CD14-positive monocyte (primary cell): ENCODE measurements at regions not wholly inside any gene's neighbourhood (a gene's known extent, or its start where the extent isn't known, plus 50 kb on each side); places are given as distances from the start of the nearest gene placed in this dataset.

Experiments
- DNase-seq, 3 donors: peaks; one replicate each; pipeline ENCODE4 v3.0.0-alpha.2; 2011 to 2022
- H2AFZ ChIP-seq: 2 replicates; pipeline ENCODE4 v1.6.0; 2012; ENCODE audit warnings: mild to moderate bottlenecking, low read depth, low read length, inconsistent platforms; ENCODE audit not compliant: insufficient read depth, poor library complexity, severe bottlenecking
- H3K27ac ChIP-seq, 2 donors: 1 replicate in 1 of 2; 2 replicates in 1 of 2; pipeline ENCODE4 v1.5.1; 2012 to 2013; ENCODE audit warnings: low read length in 2 of 2, control low read depth in 1 of 2, inconsistent platforms in 1 of 2, low read depth in 1 of 2, mild to moderate bottlenecking in 1 of 2
- H3K27me3 ChIP-seq, 2 donors: one replicate each; pipeline versions ENCODE4 v1.6.0 to v1.6.1; 2011 to 2013; ENCODE audit warnings: low read length in 2 of 2; ENCODE audit not compliant: control insufficient read depth in 2 of 2, insufficient read depth in 2 of 2
- H3K36me3 ChIP-seq, 2 donors: replicated peaks in 1 of 2; 1 replicate in 1 of 2; 2 replicates in 1 of 2; pipeline versions ENCODE4 v1.5.1 to v1.6.1; 2012 to 2013; ENCODE audit warnings: low read length in 2 of 2, control low read depth in 1 of 2, inconsistent platforms in 1 of 2, mild to moderate bottlenecking in 1 of 2; ENCODE audit not compliant: insufficient read depth in 2 of 2, control insufficient read depth in 1 of 2
- H3K4me1 ChIP-seq, 2 donors: 1 replicate in 1 of 2; 2 replicates in 1 of 2; pipeline versions ENCODE4 v1.5.1 to v1.6.1; 2012 to 2013; ENCODE audit warnings: low read length in 2 of 2, control low read depth in 1 of 2, inconsistent platforms in 1 of 2, mild to moderate bottlenecking in 1 of 2, moderate library complexity in 1 of 2; ENCODE audit not compliant: insufficient read depth in 2 of 2, control insufficient read depth in 1 of 2
- H3K4me2 ChIP-seq: replicated peaks from 2 replicates; pipeline ENCODE3; 2012; ENCODE audit warnings: low read length, moderate library complexity, mild to moderate bottlenecking; ENCODE audit not compliant: poor library complexity, severe bottlenecking; ENCODE audit errors: extremely low read depth
- H3K4me3 ChIP-seq, 3 experiments: fragments of 200-600 bp in 1 of 3; sonication (generic) in 1 of 3; replicated peaks in 1 of 3; 1 replicate in 2 of 3; 2 replicates in 1 of 3; pipeline ENCODE4 v1.5.1; 2011 to 2013; ENCODE audit warnings: low read length in 3 of 3, mild to moderate bottlenecking in 3 of 3, control low read depth in 2 of 3, low read depth in 2 of 3, inconsistent platforms in 1 of 3, moderate library complexity in 1 of 3
- H3K79me2 ChIP-seq: 2 replicates; pipeline ENCODE4 v1.6.0; 2012; ENCODE audit warnings: mild to moderate bottlenecking, control low read depth, inconsistent platforms, low read length, moderate library complexity; ENCODE audit not compliant: insufficient read depth
- H3K9ac ChIP-seq: 2 replicates; pipeline ENCODE4 v1.6.0; 2017; ENCODE audit warnings: low read length, mild to moderate bottlenecking; ENCODE audit not compliant: insufficient read depth, poor library complexity, severe bottlenecking
- H3K9me3 ChIP-seq, 2 donors: replicated peaks in 1 of 2; 1 replicate in 1 of 2; 2 replicates in 1 of 2; pipeline versions ENCODE4 v1.5.1 to v1.6.1; 2012 to 2013; ENCODE audit warnings: low read length in 2 of 2, control low read depth in 1 of 2; ENCODE audit not compliant: control insufficient read depth in 1 of 2, insufficient read depth in 1 of 2
- H4K20me1 ChIP-seq: 2 replicates; pipeline ENCODE4 v1.6.0; 2012; ENCODE audit warnings: mild to moderate bottlenecking, low read length, control low read depth, moderate library complexity; ENCODE audit not compliant: insufficient read depth
- H3K27ac Mint-ChIP-seq, 7 donors: one replicate each; pipeline ENCODE4 v1.8.0; 2020; ENCODE audit warnings: mild to moderate bottlenecking in 7 of 7, mixed read lengths in 7 of 7, moderate library complexity in 6 of 7, inconsistent platforms in 2 of 7
- H3K27me3 Mint-ChIP-seq, 3 donors: one replicate each; pipeline ENCODE4 v1.8.0; 2021 to 2022; ENCODE audit warnings: low read depth in 3 of 3, mild to moderate bottlenecking in 3 of 3, mixed read lengths in 3 of 3, moderate library complexity in 3 of 3, inconsistent platforms in 1 of 3
- H3K36me3 Mint-ChIP-seq, 2 donors: one replicate each; pipeline ENCODE4 v1.8.0; 2020; ENCODE audit warnings: mixed read lengths in 2 of 2, inconsistent platforms in 1 of 2, mild to moderate bottlenecking in 1 of 2
- H3K4me1 Mint-ChIP-seq: one replicate; pipeline ENCODE4 v1.8.0; 2020; ENCODE audit warnings: mild to moderate bottlenecking, mixed read lengths
- H3K4me3 Mint-ChIP-seq, 2 donors: one replicate each; pipeline ENCODE4 v1.8.0; 2020; ENCODE audit warnings: mild to moderate bottlenecking in 2 of 2, mixed read lengths in 2 of 2, moderate library complexity in 1 of 2
- H3K9me3 Mint-ChIP-seq, 7 donors: one replicate each; pipeline ENCODE4 v1.8.0; 2020 to 2022; ENCODE audit warnings: mixed read lengths in 7 of 7, mild to moderate bottlenecking in 6 of 7, moderate library complexity in 6 of 7, inconsistent platforms in 2 of 7
- CTCF ChIP-seq: fragments of 200-600 bp; IDR thresholded peaks from one replicate; pipeline ENCODE4 v1.8.0; 2022; ENCODE audit warnings: antibody characterized with exemption, mild to moderate bottlenecking
- WGBS: methylation state at CpG from one replicate; pipeline ENCODE4 v1.1.5; 2013; ENCODE audit warnings: missing lambda C conversion rate; ENCODE audit not compliant: insufficient coverage; 5-methylcytosine and 5-hydroxymethylcytosine counted together
- intact Hi-C, 2 donors: fragments of 100-400 bp; cut with micrococcal nuclease; formaldehyde crosslinking; loops; one replicate each; pipeline versions ENCODE4 v1.15.0 to v1.15.1; 2023

GRCh38 chr11:70712471-70712870, 314.1 kb downstream of the CTTN start:
- peaks cover 0 to under 1% (median 0%) of the 10 kb centered on the region in 7 donors for H3K9me3 Mint-ChIP-seq
- intact Hi-C loops = no loop called here
- TF ChIP-seq CTCF = no peak
- no peaks in the 10 kb centered on the region for H3K9me3 ChIP-seq
- H3K36me3 Mint-ChIP-seq = no peaks in the 10 kb centered on the region
- DNase-seq = no peak
- no peaks in the 10 kb centered on the region for H3K4me1 ChIP-seq
- no peaks in the 10 kb centered on the region for H3K79me2 ChIP-seq
- peaks cover 18 to 35% (median 21%) of the 10 kb centered on the region in 3 donors for H3K27me3 Mint-ChIP-seq
- no peaks in the 10 kb centered on the region for H3K36me3 ChIP-seq
- 67% methylated on average over 10 of the region's 10 CpGs for WGBS
- no peak overlapping the region for H3K9ac ChIP-seq
- H2AFZ ChIP-seq = no peak overlapping the region
- no peaks in the 10 kb centered on the region for H3K4me1 Mint-ChIP-seq
- no peak overlapping the region for H3K27ac ChIP-seq
- no peak overlapping the region for H3K4me3 ChIP-seq
- H3K27me3 ChIP-seq = peaks cover 0 to 3% of the 10 kb centered on the region in 2 donors
- no peak overlapping the region for H3K4me2 ChIP-seq
- no peaks in the 10 kb centered on the region for H4K20me1 ChIP-seq
- no peak overlapping the region for H3K27ac Mint-ChIP-seq
- H3K4me3 Mint-ChIP-seq = no peak overlapping the region

- no peak overlapping the region for H3K4me3 ChIP-seq
- no peaks in the 10 kb centered on the region for H3K9me3 ChIP-seq
- H3K4me1 ChIP-seq = no peaks in the 10 kb centered on the region
- no peak overlapping the region for H3K27ac ChIP-seq
- no peaks in the 10 kb centered on the region for H3K36me3 ChIP-seq
- Mint-ChIP-seq H3K4me3 (no peak overlapping the region), H3K27ac (no peak overlapping the region), H3K4me1 (no peaks in the 10 kb centered on the region), H3K36me3 (no peaks in the 10 kb centered on the region), H3K27me3 (peaks cover 24 to 39% (median 24%) of the 10 kb centered on the region in 3 donors), H3K9me3 (peaks cover 0 to 2% (median 0%) of the 10 kb centered on the region in 7 donors)
- H3K79me2 ChIP-seq = no peaks in the 10 kb centered on the region
- H3K9ac ChIP-seq = no peak overlapping the region
- 92% methylated on average over 22 of the region's 24 CpGs for WGBS
- no peak overlapping the region for H3K4me2 ChIP-seq
- H4K20me1 ChIP-seq = no peaks in the 10 kb centered on the region
- no peak overlapping the region for H2AFZ ChIP-seq
- peaks cover 0 to 5% of the 10 kb centered on the region in 2 donors for H3K27me3 ChIP-seq
- no peak for DNase-seq
- no peak for TF ChIP-seq CTCF
- intact Hi-C loops = no loop called here
These were observed 314.9 kb downstream of the CTTN start for GRCh38 chr11:70713086-70713835.
